Mucosa of descending colon (tissue), 3 donors: ENCODE measurements at regions not wholly inside any gene's neighbourhood (a gene's known extent, or its start where the extent isn't known, plus 50 kb on each side); places are given as distances from the start of the nearest gene placed in this dataset.
A peak's percentile ranks its signal among the peaks of the same experiment; 100 is the strongest.

Source experiments
- ATAC-seq: fragments of 200-7000 bp; cut with Tn5 transposase; one replicate; pipeline ENCODE4 v1.9.1; 2020; ENCODE audit warnings: mild to moderate bottlenecking, moderate library complexity
- DNase-seq, 3 donors: peaks; one replicate each; pipeline ENCODE4 v3.0.0-alpha.2; 2020
- H3K36me3 ChIP-seq: fragments of 200-600 bp; one replicate; pipeline ENCODE4 v1.8.0; 2021; ENCODE audit warnings: low read depth, mild to moderate bottlenecking
- H3K4me1 ChIP-seq: fragments of 200-600 bp; one replicate; pipeline ENCODE4 v1.8.0; 2021; ENCODE audit warnings: low read depth, mild to moderate bottlenecking
- H3K4me3 ChIP-seq: fragments of 200-600 bp; one replicate; pipeline ENCODE4 v1.8.0; 2021; ENCODE audit warnings: mild to moderate bottlenecking
- H3K9me3 ChIP-seq: fragments of 200-600 bp; one replicate; pipeline ENCODE4 v1.8.0; 2021; ENCODE audit warnings: mild to moderate bottlenecking
- intact Hi-C, 2 donors: fragments of 100-400 bp; cut with DNase I in 1 of 2; cut with micrococcal nuclease in 1 of 2; formaldehyde crosslinking; loops; one replicate each; pipeline versions ENCODE4 v1.11.0 to v1.11.1; 2022; cut with DNase I, micrococcal nuclease
- TF ChIP-seq, protein P1 (sequence below): fragments of 200-600 bp; IDR thresholded peaks from one replicate; pipeline ENCODE4 v1.8.0; 2022; ENCODE audit warnings: antibody characterized with exemption, mild to moderate bottlenecking
- donor health status: DM: no; HTN: no; CAD: no; lungs with moderate emphysema.
- donor health status: DM: no; HTN: no; CAD: no.
- donor health status: DM: no; HTN: yes; CAD: no.

- H3K9me3 ChIP-seq: no peaks in the 10 kb centered on the region
- TF ChIP-seq, protein P1, sequence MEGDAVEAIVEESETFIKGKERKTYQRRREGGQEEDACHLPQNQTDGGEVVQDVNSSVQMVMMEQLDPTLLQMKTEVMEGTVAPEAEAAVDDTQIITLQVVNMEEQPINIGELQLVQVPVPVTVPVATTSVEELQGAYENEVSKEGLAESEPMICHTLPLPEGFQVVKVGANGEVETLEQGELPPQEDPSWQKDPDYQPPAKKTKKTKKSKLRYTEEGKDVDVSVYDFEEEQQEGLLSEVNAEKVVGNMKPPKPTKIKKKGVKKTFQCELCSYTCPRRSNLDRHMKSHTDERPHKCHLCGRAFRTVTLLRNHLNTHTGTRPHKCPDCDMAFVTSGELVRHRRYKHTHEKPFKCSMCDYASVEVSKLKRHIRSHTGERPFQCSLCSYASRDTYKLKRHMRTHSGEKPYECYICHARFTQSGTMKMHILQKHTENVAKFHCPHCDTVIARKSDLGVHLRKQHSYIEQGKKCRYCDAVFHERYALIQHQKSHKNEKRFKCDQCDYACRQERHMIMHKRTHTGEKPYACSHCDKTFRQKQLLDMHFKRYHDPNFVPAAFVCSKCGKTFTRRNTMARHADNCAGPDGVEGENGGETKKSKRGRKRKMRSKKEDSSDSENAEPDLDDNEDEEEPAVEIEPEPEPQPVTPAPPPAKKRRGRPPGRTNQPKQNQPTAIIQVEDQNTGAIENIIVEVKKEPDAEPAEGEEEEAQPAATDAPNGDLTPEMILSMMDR: no peak
- no peaks in the 10 kb centered on the region for H3K4me1 ChIP-seq
- ATAC-seq (peak; percentile 73), DNase-seq (peak in 2 of 3 donors; percentile 16 to 31)
- H3K4me3 ChIP-seq: no peak overlapping the region
- intact Hi-C loops: no loop called here
- H3K36me3 ChIP-seq: no peaks in the 10 kb centered on the region
Observed at GRCh38 chr15:35633677-35634076, 87.7 kb upstream of the DPH6 start.

DNA sequence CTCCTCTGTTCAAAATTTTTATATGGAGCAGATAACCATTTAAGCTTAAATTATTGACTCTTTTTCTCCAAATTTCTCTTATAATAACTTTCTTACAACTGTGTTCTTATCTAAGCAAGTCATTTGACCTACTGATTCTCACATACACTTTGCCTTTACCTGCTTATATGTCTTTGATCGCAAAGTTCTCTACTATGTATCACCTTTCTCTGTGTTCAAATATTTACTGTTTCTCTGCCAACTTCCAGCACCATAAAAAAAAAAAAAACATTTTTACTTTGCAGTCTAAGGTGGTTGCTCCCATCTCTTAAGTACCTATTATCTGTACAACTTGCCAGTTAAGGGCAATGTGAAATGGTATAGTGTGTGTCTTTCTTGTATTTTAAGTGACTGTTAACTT lies 100.8 kb upstream of the DPH6 start:
- Histone ChIP-seq H3K4me3 (no peak overlapping the region), H3K4me1 (no peaks in the 10 kb centered on the region), H3K9me3 (peaks cover 6% of the 10 kb centered on the region), H3K36me3 (no peaks in the 10 kb centered on the region)
- ATAC-seq: no peak
- no peak for DNase-seq
- TF ChIP-seq, protein P1: no peak
- intact Hi-C loops: no loop called here

DNA sequence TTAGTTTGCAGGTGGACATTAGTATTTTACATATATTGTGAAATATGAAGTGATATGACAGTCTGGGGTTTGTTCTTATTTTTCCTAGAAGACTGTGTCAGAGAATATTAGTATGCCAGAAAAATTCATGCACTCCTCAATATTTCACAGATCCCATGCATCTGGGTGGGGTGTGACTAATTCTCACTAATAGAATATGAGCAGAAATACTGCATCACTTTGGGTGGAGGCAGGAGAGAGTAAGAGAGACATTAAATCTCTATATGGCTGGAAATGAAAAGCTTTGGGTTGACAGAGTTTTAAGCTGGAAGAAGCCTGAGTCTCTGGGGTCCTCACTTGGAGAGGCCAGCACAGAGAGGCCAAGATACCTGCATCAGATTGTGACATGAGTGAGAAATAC lies 101.3 kb upstream of the DPH6 start:
- DNase-seq (no peak), ATAC-seq (no peak)
- peaks cover 6% of the 10 kb centered on the region for H3K9me3 ChIP-seq
- no peaks in the 10 kb centered on the region for H3K36me3 ChIP-seq
- no peaks in the 10 kb centered on the region for H3K4me1 ChIP-seq
- TF ChIP-seq, protein P1: no peak
- H3K4me3 ChIP-seq: no peak overlapping the region
- intact Hi-C loops: no loop called here

GRCh38 chr15:35648941-35649340 lies 103.0 kb upstream of the DPH6 start:
- ATAC-seq: no peak
- Histone ChIP-seq H3K4me3 (no peak overlapping the region), H3K36me3 (no peaks in the 10 kb centered on the region), H3K9me3 (no peaks in the 10 kb centered on the region), H3K4me1 (no peaks in the 10 kb centered on the region)
- no peak for DNase-seq
- intact Hi-C loops: no loop called here
- TF ChIP-seq, protein P1: no peak

DNA sequence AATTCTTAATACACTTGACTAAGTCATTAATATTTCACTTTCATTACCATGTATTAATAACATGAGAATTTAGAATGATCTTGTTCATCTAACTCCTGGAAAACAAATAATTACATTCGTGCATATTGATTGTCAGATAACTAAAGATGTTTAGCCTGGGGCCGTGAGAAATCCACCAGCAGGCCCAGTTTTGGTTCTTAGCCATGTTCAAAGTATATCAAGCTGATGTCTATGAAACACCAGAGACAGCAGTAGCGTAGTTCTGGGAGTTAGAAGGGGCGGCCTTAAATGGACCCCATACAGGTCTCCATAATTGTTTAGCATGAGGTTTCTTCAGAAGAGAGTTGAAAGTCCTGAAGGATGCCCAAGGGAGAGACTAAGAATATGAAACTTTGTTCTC lies 103.6 kb upstream of the DPH6 start:
- H3K4me3 ChIP-seq: no peak overlapping the region
- ATAC-seq: no peak
- intact Hi-C loops: no loop called here
- TF ChIP-seq, protein P1: no peak
- no peaks in the 10 kb centered on the region for H3K36me3 ChIP-seq
- H3K9me3 ChIP-seq: no peaks in the 10 kb centered on the region
- no peak for DNase-seq
- H3K4me1 ChIP-seq: no peaks in the 10 kb centered on the region

- Histone ChIP-seq H3K4me1 (no peaks in the 10 kb centered on the region), H3K36me3 (no peaks in the 10 kb centered on the region), H3K4me3 (no peak overlapping the region), H3K9me3 (no peaks in the 10 kb centered on the region)
- DNase-seq (no peak), ATAC-seq (no peak)
- intact Hi-C loops: no loop called here
- TF ChIP-seq, protein P1: no peak
Observed at GRCh38 chr15:35654332-35654731, 108.4 kb upstream of the DPH6 start.
